T1000 (cell line): ENCODE measurements at regions not wholly inside any gene's neighbourhood (a gene's known extent, or its start where the extent isn't known, plus 50 kb on each side); places are given as distances from the start of the nearest gene placed in this dataset.

Experiments used
- DNase-seq: peaks from one replicate; lab custom pipeline; 2025; ENCODE audit warnings: mixed read lengths; lab: John Stamatoyannopoulos, UW

GRCh38 chr2:12027136-12027535 lies 280.7 kb downstream of the LPIN1 start:
- no peak for DNase-seq

GRCh38 chr2:12031866-12032265 lies 285.4 kb downstream of the LPIN1 start:
- DNase-seq, result no peak

DNA sequence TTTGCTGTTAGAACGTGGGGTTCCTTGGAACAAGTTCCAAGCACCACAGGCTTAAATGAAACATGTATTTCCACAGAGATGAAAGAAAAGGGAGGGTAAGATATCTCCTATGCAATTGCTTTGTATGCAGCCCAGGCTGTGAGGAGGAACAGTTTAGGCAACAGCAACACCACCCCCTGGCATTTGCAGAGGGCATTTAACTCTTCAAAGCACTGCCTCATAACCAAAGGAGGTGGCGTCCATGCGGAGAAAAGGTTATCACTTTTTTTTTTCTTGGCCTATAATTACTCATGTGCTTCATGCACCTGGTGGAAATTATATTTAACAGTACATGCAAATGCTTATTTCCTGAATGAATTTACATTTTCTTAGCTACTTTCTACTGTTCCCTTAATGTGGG lies 286.0 kb downstream of the LPIN1 start:
- DNase-seq, result no peak

GRCh38 chr2:12032975-12033374 lies 286.5 kb downstream of the LPIN1 start:
- DNase-seq, result no peak

DNA sequence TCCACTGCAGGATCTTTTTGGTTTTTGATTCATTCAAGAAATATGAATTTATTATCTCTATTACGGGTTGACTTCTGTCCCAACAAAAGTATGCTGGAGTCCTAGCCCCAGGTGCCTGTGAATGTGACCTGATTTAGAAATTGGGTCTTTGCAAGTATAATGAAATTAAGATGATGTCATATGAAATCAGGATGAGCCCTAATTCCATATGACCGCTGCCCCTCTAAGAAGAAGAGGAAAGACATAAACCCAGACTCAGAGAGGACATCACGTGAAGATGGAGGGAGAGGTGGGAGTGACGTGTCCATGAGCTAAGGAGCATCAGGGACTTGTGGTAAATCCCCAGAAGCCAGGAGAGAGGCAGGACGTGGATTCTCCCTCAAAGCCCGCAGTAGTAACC lies 287.1 kb downstream of the LPIN1 start:
- no peak for DNase-seq

DNA sequence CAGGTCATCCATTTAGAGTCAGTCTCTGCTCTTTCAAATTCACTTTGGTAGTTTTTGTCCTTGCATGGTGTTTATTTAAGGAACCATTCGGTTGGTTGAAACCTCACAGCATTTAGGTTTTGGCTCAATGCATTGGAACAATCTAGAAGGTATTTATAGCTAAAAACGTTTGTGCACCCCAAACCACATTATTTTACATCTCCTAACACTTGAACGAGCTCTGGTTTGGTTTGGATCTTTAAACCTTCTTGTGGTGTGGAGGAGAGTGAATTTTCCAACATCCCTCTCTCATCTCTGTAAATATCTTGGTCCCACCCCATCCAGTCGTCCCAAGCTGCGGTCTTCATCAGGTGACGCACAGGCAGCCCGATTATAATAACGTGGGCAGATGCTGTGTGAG lies 287.9 kb downstream of the LPIN1 start:
- DNase-seq, result no peak

DNA sequence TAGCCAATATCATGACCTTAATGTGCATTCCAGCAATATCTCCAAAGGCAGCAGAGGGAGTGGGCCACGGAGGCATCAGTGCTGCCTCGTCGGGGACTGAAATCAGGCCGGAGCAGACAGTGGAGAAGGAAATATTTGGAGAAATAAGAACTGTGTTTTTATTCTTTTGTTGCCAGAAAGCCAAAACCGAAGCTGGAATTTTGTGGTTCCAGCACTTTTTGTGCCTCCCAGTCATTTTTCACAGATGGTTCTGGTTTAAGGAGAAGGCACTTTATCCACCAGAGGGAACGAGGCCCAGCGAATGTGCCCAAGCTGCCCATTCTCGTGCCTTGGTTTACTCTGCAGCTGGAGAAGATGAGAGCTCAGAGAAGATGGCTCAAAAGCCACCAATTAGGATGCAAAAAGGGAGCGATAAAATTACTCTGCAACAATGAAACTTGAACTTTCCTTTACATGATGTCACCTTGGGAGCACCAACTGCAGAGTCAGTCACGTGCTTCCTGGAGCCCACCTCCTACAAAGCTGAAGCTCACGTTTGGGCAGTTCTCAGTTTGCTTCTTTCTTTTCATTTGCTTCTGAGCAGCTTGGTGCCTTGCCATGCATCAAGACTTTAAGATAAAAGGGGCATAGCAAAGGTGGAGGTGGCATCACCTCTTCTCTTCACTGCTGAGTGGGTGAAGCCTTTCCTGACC lies 288.7 kb downstream of the LPIN1 start:
- no peak for DNase-seq

- DNase-seq, result no peak
Observed at GRCh38 chr2:12035956-12036639, 289.7 kb downstream of the LPIN1 start.

DNA sequence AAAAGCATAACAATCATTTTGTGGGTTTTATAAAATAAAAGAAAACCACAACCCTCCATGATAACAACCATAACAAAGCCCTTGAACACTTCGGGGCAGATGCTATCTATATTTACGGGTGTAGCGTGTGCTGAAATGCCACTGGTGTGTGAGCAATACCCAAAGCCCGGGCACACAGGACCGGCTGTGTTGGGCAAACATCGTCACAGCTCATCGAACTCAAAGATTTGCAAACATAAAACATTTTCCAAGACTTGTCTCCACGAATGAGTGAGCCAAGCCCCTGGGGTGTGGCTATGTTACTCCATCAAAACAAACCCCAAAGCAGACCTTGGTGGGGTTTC lies 290.2 kb downstream of the LPIN1 start:
- no peak for DNase-seq

DNA sequence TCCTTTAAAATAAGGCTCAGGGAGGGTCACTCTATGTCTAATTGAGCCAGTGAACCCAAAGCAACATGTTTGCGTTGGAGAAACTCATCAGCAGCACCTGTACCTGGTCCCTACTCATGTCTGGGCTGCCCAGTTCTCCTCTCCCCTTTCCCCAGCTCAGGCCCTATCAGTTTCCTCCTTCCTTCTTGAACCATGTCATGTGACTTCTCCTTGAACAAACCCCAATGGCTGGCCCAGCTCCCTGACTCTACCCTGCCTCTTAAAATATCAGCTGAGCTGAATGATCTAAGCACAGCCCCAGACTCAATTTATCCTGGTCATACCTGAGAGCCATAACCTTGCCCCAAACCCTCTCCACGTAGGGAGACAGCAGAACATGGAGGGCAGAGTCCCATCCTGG lies 290.9 kb downstream of the LPIN1 start:
- no peak for DNase-seq

- DNase-seq, result no peak
Observed at GRCh38 chr2:12041236-12041635, 294.8 kb downstream of the LPIN1 start.

GRCh38 chr2:12043131-12043530 lies 296.7 kb downstream of the LPIN1 start:
- DNase-seq, result no peak

- no peak for DNase-seq
Observed at GRCh38 chr2:12044857-12045256, 298.4 kb downstream of the LPIN1 start.

- no peak for DNase-seq
Observed at GRCh38 chr2:12045864-12046291, 299.4 kb downstream of the LPIN1 start.

- DNase-seq, result no peak
Observed at GRCh38 chr2:12046641-12047040, 300.2 kb downstream of the LPIN1 start.

GRCh38 chr2:12047761-12048160 lies 301.3 kb downstream of the LPIN1 start:
- DNase-seq, result no peak

DNA sequence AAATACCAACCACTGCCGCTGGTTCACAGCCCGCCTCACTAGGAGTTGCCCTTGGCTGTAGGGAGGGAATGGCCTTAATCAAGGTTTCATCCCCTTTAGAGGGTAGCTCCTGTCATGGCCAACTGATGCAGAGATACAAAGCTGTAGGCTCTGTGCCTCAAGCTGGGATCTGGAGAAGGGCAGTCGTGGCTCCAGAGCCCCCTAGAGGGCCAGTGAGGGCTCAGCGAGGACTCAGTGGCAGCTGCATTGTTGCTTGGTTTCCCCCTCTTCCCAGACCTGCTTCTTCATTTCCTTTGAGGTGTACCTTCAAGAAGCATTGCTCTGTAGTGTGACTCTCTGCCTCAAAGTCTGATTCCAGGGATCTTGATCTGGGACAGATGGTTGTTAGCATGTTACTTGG lies 302.1 kb downstream of the LPIN1 start:
- DNase-seq, result no peak

DNA sequence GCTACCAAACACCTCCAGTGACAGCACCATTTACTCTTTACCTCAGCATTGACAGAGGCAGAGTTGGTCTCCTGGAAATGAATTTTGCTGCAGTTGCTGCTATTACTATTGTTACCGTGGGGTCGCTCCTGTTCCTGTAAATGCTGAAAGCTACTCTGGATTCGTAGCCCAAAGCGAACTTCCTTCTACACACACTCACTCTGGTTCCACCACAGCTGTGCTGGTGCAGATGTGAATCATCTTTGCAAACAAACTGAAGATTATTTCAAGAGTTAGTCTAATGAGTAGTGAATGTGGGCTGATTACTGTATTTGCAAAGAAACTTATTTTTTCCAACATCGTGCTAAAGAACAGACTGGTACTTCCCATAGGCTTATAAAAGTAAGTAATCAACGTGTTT lies 304.0 kb downstream of the LPIN1 start:
- DNase-seq, result no peak

DNA sequence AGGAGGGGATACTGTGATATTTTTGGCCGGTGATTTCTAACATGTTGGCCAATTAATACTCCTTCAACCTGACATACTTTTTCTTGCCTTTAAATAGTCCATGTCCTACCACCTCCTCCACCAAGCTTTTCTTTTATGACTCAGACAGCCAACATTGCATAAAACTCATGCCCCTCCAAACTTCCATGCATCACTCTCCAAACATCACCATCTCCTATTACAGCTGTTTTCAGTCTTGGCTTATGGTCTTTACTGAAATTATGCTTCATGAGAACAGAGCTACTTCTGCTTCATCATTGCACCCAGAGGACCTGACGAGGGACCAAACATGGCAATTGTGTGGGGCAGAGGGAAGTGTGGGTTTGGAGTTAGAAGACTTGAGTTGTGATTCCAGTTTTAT lies 305.4 kb downstream of the LPIN1 start:
- DNase-seq, result no peak

GRCh38 chr2:12052796-12053195 lies 306.4 kb downstream of the LPIN1 start:
- no peak for DNase-seq

- no peak for DNase-seq
Observed at GRCh38 chr2:12054956-12055618, 308.7 kb downstream of the LPIN1 start.

DNA sequence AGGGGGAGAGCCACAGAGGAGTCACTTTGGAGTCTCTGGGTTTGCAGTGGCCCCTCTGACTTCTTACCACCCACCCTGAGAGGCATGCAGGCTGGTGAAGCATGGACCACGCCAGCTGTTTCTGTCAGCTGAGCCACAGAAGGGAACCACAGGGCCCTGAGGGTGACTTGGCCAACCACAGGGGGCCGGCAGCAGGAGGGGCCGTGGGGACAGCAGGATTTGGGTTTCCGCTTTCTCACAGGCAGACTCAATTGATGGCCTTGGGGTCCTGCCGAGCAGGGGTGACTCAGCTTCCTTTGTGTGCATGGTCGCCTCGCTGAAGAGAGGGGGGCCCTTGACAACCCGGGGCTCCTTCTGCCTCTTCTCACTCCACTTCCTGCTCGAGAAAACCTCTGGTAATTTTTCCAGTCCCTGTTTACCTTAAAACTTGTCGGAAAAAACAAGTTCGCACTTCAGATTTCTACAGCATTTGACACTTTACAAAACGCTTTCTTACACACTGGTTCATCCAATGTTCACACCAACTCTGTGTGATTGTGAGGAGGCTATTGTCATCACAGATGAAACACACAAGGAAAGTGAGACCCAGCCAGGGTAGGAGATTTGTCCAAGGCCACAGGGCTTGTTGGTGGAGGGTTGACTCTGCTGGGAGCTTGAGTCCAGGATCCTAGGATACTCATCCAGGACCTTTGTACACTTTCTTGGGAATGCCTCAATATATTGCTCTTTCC lies 311.2 kb downstream of the LPIN1 start:
- DNase-seq, result peak; percentile 52
